Prostate gland (tissue), 2 donors: ENCODE measurements at regions not wholly inside any gene's neighbourhood (a gene's known extent, or its start where the extent isn't known, plus 50 kb on each side); places are given as distances from the start of the nearest gene placed in this dataset.

Experiments
- POLR2A ChIP-seq: fragments of 450-650 bp; IDR thresholded peaks from one replicate; pipeline ENCODE4 v1.6.1; 2016; ENCODE audit warnings: antibody characterized with exemption, mild to moderate bottlenecking
- TF ChIP-seq, protein P1 (sequence below), 4 experiments: fragments of 200-600 bp in 2 of 4; fragments of 450-650 bp in 2 of 4; sonication (generic) in 2 of 4; IDR thresholded peaks; 1 replicate in 3 of 4; 2 replicates in 1 of 4; pipeline ENCODE4 v1.5.1; 2016 to 2019; ENCODE audit warnings: antibody characterized with exemption in 4 of 4, mild to moderate bottlenecking in 2 of 4, moderate library complexity in 2 of 4

DNA sequence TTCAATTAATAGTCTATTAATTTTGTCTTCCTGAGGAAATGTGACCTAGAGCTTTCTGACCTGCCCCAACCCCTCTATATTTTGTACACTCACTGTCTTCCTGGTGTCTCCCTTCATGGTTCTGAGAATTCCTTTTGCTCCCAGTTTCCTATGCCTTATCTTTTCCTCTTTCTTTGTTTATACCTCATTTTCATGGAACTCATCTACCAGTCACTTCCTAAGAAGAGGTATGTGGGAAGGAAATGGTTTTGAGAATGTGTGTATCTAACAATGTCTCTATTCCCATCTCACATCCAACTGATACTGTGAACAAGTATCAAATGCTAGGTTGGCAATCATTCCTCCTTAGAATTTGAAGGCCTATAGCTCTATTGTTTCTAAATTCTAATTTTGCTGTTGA, 245.1 kb upstream of the EGLN3 start:
- TF ChIP-seq, protein P1, sequence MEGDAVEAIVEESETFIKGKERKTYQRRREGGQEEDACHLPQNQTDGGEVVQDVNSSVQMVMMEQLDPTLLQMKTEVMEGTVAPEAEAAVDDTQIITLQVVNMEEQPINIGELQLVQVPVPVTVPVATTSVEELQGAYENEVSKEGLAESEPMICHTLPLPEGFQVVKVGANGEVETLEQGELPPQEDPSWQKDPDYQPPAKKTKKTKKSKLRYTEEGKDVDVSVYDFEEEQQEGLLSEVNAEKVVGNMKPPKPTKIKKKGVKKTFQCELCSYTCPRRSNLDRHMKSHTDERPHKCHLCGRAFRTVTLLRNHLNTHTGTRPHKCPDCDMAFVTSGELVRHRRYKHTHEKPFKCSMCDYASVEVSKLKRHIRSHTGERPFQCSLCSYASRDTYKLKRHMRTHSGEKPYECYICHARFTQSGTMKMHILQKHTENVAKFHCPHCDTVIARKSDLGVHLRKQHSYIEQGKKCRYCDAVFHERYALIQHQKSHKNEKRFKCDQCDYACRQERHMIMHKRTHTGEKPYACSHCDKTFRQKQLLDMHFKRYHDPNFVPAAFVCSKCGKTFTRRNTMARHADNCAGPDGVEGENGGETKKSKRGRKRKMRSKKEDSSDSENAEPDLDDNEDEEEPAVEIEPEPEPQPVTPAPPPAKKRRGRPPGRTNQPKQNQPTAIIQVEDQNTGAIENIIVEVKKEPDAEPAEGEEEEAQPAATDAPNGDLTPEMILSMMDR (IDR thresholded peaks at IDR 0.05) = no peak
- TF ChIP-seq POLR2A = no peak
